H9 (cell line): ENCODE measurements at regions not wholly inside any gene's neighbourhood (a gene's known extent, or its start where the extent isn't known, plus 50 kb on each side); places are given as distances from the start of the nearest gene placed in this dataset.

Experiments used
- DNase-seq: peaks from one replicate; pipeline ENCODE4 v3.0.0-alpha.2; 2017
- H2AFZ ChIP-seq: one replicate; pipeline ENCODE4 v1.6.1; 2013; ENCODE audit warnings: mild to moderate bottlenecking, low read length, control low read depth, moderate library complexity
- H2AK5ac ChIP-seq: 2 replicates; pipeline ENCODE4 v1.6.1; 2013; ENCODE audit warnings: low read length, control low read depth, mixed read lengths; ENCODE audit not compliant: insufficient read length
- H2BK120ac ChIP-seq: one replicate; pipeline ENCODE4 v1.6.1; 2013; ENCODE audit warnings: low read depth, mild to moderate bottlenecking, low read length, control low read depth, inconsistent platforms; ENCODE audit not compliant: poor library complexity, severe bottlenecking
- H2BK12ac ChIP-seq: 2 replicates; pipeline ENCODE4 v1.6.1; 2013; ENCODE audit warnings: low read length, control low read depth, mixed read lengths, low read depth; ENCODE audit not compliant: insufficient read length
- H2BK15ac ChIP-seq: 2 replicates; pipeline ENCODE4 v1.6.1; 2013; ENCODE audit warnings: low read depth, low read length, control low read depth
- H2BK20ac ChIP-seq: one replicate; pipeline ENCODE4 v1.6.1; 2013; ENCODE audit warnings: low read depth, mild to moderate bottlenecking, low read length, control low read depth, inconsistent platforms; ENCODE audit not compliant: poor library complexity, severe bottlenecking
- H2BK5ac ChIP-seq: 2 replicates; pipeline ENCODE4 v1.6.1; 2013; ENCODE audit warnings: low read length, control low read depth, mixed read lengths; ENCODE audit not compliant: insufficient read length
- H3K14ac ChIP-seq: 2 replicates; pipeline ENCODE4 v1.6.1; 2013; ENCODE audit warnings: low read length, control low read depth; ENCODE audit not compliant: insufficient read depth
- H3K18ac ChIP-seq: 2 replicates; pipeline ENCODE4 v1.6.1; 2013; ENCODE audit warnings: low read depth, mild to moderate bottlenecking, mixed read lengths, low read length, control low read depth; ENCODE audit not compliant: insufficient read length
- H3K23ac ChIP-seq: 2 replicates; pipeline ENCODE4 v1.6.1; 2013; ENCODE audit warnings: low read length, control low read depth, mixed read lengths, low read depth; ENCODE audit not compliant: insufficient read length
- H3K23me2 ChIP-seq: 2 replicates; pipeline ENCODE4 v1.6.1; 2013; ENCODE audit warnings: low read depth, mild to moderate bottlenecking, mixed read lengths, low read length, control low read depth; ENCODE audit not compliant: insufficient read length, poor library complexity, severe bottlenecking
- H3K27ac ChIP-seq: 2 replicates; pipeline ENCODE4 v1.5.1; 2013; ENCODE audit warnings: low read length, control low read depth, mixed read lengths, low read depth; ENCODE audit not compliant: insufficient read length
- H3K27me3 ChIP-seq: 2 replicates; pipeline ENCODE4 v1.6.1; 2013; ENCODE audit warnings: low read length, control low read depth, inconsistent platforms; ENCODE audit not compliant: insufficient read depth
- H3K4ac ChIP-seq: 2 replicates; pipeline ENCODE4 v1.6.1; 2013; ENCODE audit warnings: low read depth, mild to moderate bottlenecking, control low read depth, inconsistent platforms, low read length, moderate library complexity
- H3K4me1 ChIP-seq: 2 replicates; pipeline ENCODE4 v1.6.1; 2013; ENCODE audit warnings: low read length, control low read depth, inconsistent platforms; ENCODE audit not compliant: insufficient read depth
- H3K4me2 ChIP-seq: 2 replicates; pipeline ENCODE4 v1.6.1; 2013; ENCODE audit warnings: low read length, control low read depth, mixed read lengths; ENCODE audit not compliant: insufficient read length, insufficient read depth
- H3K56ac ChIP-seq: 2 replicates; pipeline ENCODE4 v1.6.1; 2013; ENCODE audit warnings: low read depth, mild to moderate bottlenecking, mixed read lengths, low read length, control low read depth; ENCODE audit not compliant: insufficient read length
- H3K79me1 ChIP-seq: 2 replicates; pipeline ENCODE4 v1.6.1; 2013; ENCODE audit warnings: low read depth, mild to moderate bottlenecking, moderate library complexity, low read length, control low read depth, inconsistent platforms; ENCODE audit not compliant: insufficient read depth, poor library complexity, severe bottlenecking
- H3K79me2 ChIP-seq: 2 replicates; pipeline ENCODE4 v1.6.1; 2013; ENCODE audit warnings: low read length, control low read depth, inconsistent platforms; ENCODE audit not compliant: insufficient read depth
- H3K9ac ChIP-seq: 2 replicates; pipeline ENCODE4 v1.6.1; 2013; ENCODE audit warnings: low read length, control low read depth, mixed read lengths; ENCODE audit not compliant: insufficient read length; ENCODE audit errors: extremely low read depth
- H3K9me3 ChIP-seq: one replicate; pipeline ENCODE4 v1.6.1; 2013; ENCODE audit warnings: low read depth, low read length, inconsistent platforms; ENCODE audit not compliant: control insufficient read depth
- H3T11ph ChIP-seq: one replicate; pipeline ENCODE4 v1.6.1; 2013; ENCODE audit warnings: mild to moderate bottlenecking, low read length, control low read depth, inconsistent platforms
- H4K20me1 ChIP-seq: one replicate; pipeline ENCODE4 v1.6.1; 2013; ENCODE audit not compliant: control insufficient read depth, insufficient read length, insufficient read depth
- H4K5ac ChIP-seq: 2 replicates; pipeline ENCODE4 v1.6.1; 2013; ENCODE audit warnings: low read depth, mild to moderate bottlenecking, mixed read lengths, low read length, control low read depth; ENCODE audit not compliant: insufficient read length
- H4K8ac ChIP-seq: replicated peaks from 2 replicates; pipeline ENCODE4 v1.6.1; 2013; ENCODE audit warnings: low read length, control low read depth, mixed read lengths, low read depth; ENCODE audit not compliant: insufficient read length
- H4K91ac ChIP-seq: 2 replicates; pipeline ENCODE4 v1.6.1; 2013; ENCODE audit warnings: low read depth, mild to moderate bottlenecking, moderate library complexity, mixed read lengths, low read length, control low read depth; ENCODE audit not compliant: insufficient read length
- H3K27ac Mint-ChIP-seq, 3 experiments: 2 replicates in 2 of 3; 3 replicates in 1 of 3; pipeline ENCODE4 v1.8.0; 2020 to 2021; ENCODE audit warnings: mixed read lengths in 3 of 3, mild to moderate bottlenecking in 1 of 3, moderate library complexity in 1 of 3
- H3K27me3 Mint-ChIP-seq: 2 replicates; pipeline ENCODE4 v1.8.0; 2021; ENCODE audit warnings: low read depth, mild to moderate bottlenecking, moderate library complexity, mixed read lengths
- H3K36me3 Mint-ChIP-seq, 3 experiments: 2 replicates in 2 of 3; 3 replicates in 1 of 3; pipeline ENCODE4 v1.8.0; 2020 to 2021; ENCODE audit warnings: low read depth in 3 of 3, mixed read lengths in 3 of 3; ENCODE audit not compliant: insufficient read depth in 1 of 3
- H3K4me1 Mint-ChIP-seq, 2 experiments: 2 replicates each; pipeline ENCODE4 v1.8.0; 2020; ENCODE audit warnings: mixed read lengths in 2 of 2
- H3K4me3 Mint-ChIP-seq, 2 experiments: 2 replicates in 1 of 2; 3 replicates in 1 of 2; pipeline ENCODE4 v1.8.0; 2020 to 2021; ENCODE audit warnings: mild to moderate bottlenecking in 2 of 2, mixed read lengths in 2 of 2, moderate library complexity in 1 of 2
- H3K9me3 Mint-ChIP-seq, 2 experiments: 2 replicates in 1 of 2; 3 replicates in 1 of 2; pipeline ENCODE4 v1.8.0; 2020; ENCODE audit warnings: mild to moderate bottlenecking in 2 of 2, mixed read lengths in 2 of 2, moderate library complexity in 1 of 2
- CTCF ChIP-seq: fragments of 200-600 bp; sonication (generic); conservative IDR thresholded peaks from 3 replicates; pipeline ENCODE4 v1.8.0; 2021; ENCODE audit warnings: antibody characterized with exemption, mild to moderate bottlenecking

DNA sequence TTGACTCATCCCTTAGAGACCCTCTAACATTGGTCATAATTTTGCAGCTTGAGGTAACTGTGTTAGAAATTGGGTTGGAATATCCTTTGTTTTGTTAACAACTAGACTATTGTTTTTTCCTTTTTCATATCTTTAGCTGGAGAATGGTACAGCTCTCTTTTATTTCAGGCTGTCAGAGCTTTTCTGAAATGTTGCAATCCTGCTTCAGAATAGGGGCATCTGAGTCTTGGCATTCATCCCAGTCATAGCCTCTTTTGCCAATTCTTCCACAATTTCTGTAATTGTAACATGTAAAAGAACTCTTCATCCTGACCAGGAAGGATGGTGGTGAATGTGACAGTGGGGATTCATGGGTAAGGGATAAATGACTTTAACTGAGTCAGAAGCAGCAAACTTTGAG is 128.7 kb downstream of the FHIP1A start:
- Mint-ChIP-seq H3K4me3 (no peak overlapping the region), H3K27me3 (no peaks in the 10 kb centered on the region)

More for the DNA sequence above, 128.7 kb downstream of the FHIP1A start:
- H2BK15ac ChIP-seq = no peak overlapping the region
- no peaks in the 10 kb centered on the region for H3K27me3 ChIP-seq
- no peaks in the 10 kb centered on the region for H3K9me3 ChIP-seq
- no peak overlapping the region for H2AK5ac ChIP-seq
- no peak overlapping the region for H4K91ac ChIP-seq
- no peak overlapping the region for H3K27ac ChIP-seq
- no peak overlapping the region for H2BK20ac ChIP-seq
- DNase-seq = no peak
- no peak for TF ChIP-seq CTCF
- peaks cover 3% of the 10 kb centered on the region; the same call in 1 of the 2 replicates for H3K4me1 ChIP-seq
- no peaks in the 10 kb centered on the region for H3K9me3 Mint-ChIP-seq
- no peak overlapping the region for H4K5ac ChIP-seq
- no peak overlapping the region for H2BK5ac ChIP-seq
- no peak overlapping the region for H3K9ac ChIP-seq
- no peak overlapping the region for H3K4me2 ChIP-seq
- H4K20me1 ChIP-seq = no peaks in the 10 kb centered on the region
- no peak overlapping the region for H3K18ac ChIP-seq
- H2BK12ac ChIP-seq = no peak overlapping the region
- no peak overlapping the region for H3K14ac ChIP-seq
- H3K79me2 ChIP-seq = no peaks in the 10 kb centered on the region
- H3K23me2 ChIP-seq = no peaks in the 10 kb centered on the region
- H2BK120ac ChIP-seq = no peak overlapping the region
- peaks cover 0 to 14% (median 10%) of the 10 kb centered on the region in 3 experiments; a peak in 4 of 7 replicates for H3K36me3 Mint-ChIP-seq
- H2AFZ ChIP-seq = no peak overlapping the region
- no peak overlapping the region for H3K4ac ChIP-seq
- no peak overlapping the region for H3K23ac ChIP-seq
- H3K56ac ChIP-seq = no peak overlapping the region
- H3K27ac Mint-ChIP-seq = no peak overlapping the region; a peak in 1 of 7 replicates
- H3K4me1 Mint-ChIP-seq = peaks cover 37 to 44% of the 10 kb centered on the region in 2 experiments
- H3T11ph ChIP-seq = no peak overlapping the region
- no peak overlapping the region for H4K8ac ChIP-seq
- H3K79me1 ChIP-seq = no peaks in the 10 kb centered on the region
